GM23338 (cell line): ENCODE measurements at regions not wholly inside any gene's neighbourhood (a gene's known extent, or its start where the extent isn't known, plus 50 kb on each side); places are given as distances from the start of the nearest gene placed in this dataset.
"Not testable (repeated sequence)": the region's sequence is repeated elsewhere in the genome, so short reads cannot be mapped to it uniquely, and the experiment has no call there.

Experiments
- ATAC-seq: fragments of 200-7000 bp; cut with Tn5 transposase; 3 replicates; pipeline ENCODE4 v1.9.1; 2020
- DNase-seq: peaks from one replicate; pipeline ENCODE4 v3.0.0-alpha.2; 2015; ENCODE audit warnings: low spot score
- H2AFZ ChIP-seq: fragments of 200-600 bp; sonication (generic); 2 replicates; pipeline ENCODE4 v1.8.0; 2016; ENCODE audit warnings: antibody characterized with exemption, mild to moderate bottlenecking, moderate library complexity
- H3F3A ChIP-seq: fragments of 200-600 bp; sonication (generic); replicated peaks from 2 replicates; pipeline ENCODE4 v1.8.0; 2017; ENCODE audit warnings: antibody characterized with exemption, mixed run types, low read depth
- H3K27ac ChIP-seq: fragments of 200-600 bp; sonication (generic); 2 replicates; pipeline ENCODE4 v1.6.1; 2016; ENCODE audit warnings: low read depth
- H3K27me3 ChIP-seq: fragments of 200-600 bp; sonication (generic); 2 replicates; pipeline ENCODE4 v1.8.0; 2016; ENCODE audit warnings: mild to moderate bottlenecking, mixed run types, moderate library complexity; ENCODE audit not compliant: insufficient read depth
- H3K36me3 ChIP-seq: fragments of 200-600 bp; sonication (generic); 2 replicates; pipeline ENCODE4 v1.8.0; 2016; ENCODE audit warnings: mild to moderate bottlenecking; ENCODE audit not compliant: insufficient read depth
- H3K4me1 ChIP-seq: fragments of 200-600 bp; sonication (generic); 2 replicates; pipeline ENCODE4 v1.8.0; 2016; ENCODE audit warnings: mild to moderate bottlenecking, moderate library complexity; ENCODE audit not compliant: insufficient read depth
- H3K4me2 ChIP-seq: fragments of 200-600 bp; sonication (generic); 2 replicates; pipeline ENCODE4 v1.7.1; 2017; ENCODE audit warnings: mixed run types
- H3K4me3 ChIP-seq: fragments of 200-600 bp; sonication (generic); 2 replicates; pipeline ENCODE4 v1.6.1; 2016; ENCODE audit warnings: mixed run types
- H3K79me2 ChIP-seq: fragments of 200-600 bp; sonication (generic); replicated peaks from 2 replicates; pipeline ENCODE4 v1.8.0; 2017; ENCODE audit warnings: mild to moderate bottlenecking; ENCODE audit not compliant: insufficient read depth
- H3K9me2 ChIP-seq: fragments of 200-600 bp; sonication (generic); 2 replicates; pipeline ENCODE4 v1.8.0; 2017; ENCODE audit not compliant: insufficient read depth
- H4K20me1 ChIP-seq: fragments of 200-600 bp; sonication (generic); replicated peaks from 2 replicates; pipeline ENCODE4 v1.8.0; 2017; ENCODE audit warnings: mild to moderate bottlenecking; ENCODE audit not compliant: insufficient read depth
- H3K27ac Mint-ChIP-seq: 2 replicates; pipeline ENCODE4 v1.8.0; 2020; ENCODE audit warnings: inconsistent platforms, mild to moderate bottlenecking, moderate library complexity, mixed read lengths
- H3K27me3 Mint-ChIP-seq: 3 replicates; pipeline ENCODE4 v1.8.0; 2022; ENCODE audit warnings: low read depth, mild to moderate bottlenecking, moderate library complexity, mixed read lengths, inconsistent platforms; ENCODE audit not compliant: insufficient read depth, poor library complexity
- H3K36me3 Mint-ChIP-seq: 3 replicates; pipeline ENCODE4 v1.8.0; 2021; ENCODE audit warnings: low read depth, mild to moderate bottlenecking, inconsistent platforms, moderate library complexity, mixed read lengths
- H3K4me1 Mint-ChIP-seq: 3 replicates; pipeline ENCODE4 v1.8.0; 2020; ENCODE audit warnings: mild to moderate bottlenecking, inconsistent platforms, mixed read lengths
- H3K4me3 Mint-ChIP-seq: 3 replicates; pipeline ENCODE4 v1.8.0; 2021; ENCODE audit warnings: moderate library complexity, mild to moderate bottlenecking, inconsistent platforms, mixed read lengths
- H3K9me3 Mint-ChIP-seq: 3 replicates; pipeline ENCODE4 v1.8.0; 2020; ENCODE audit warnings: moderate library complexity, mild to moderate bottlenecking, inconsistent platforms, mixed read lengths
- TF ChIP-seq, protein P1 (sequence below), 2 experiments: fragments of 200-600 bp in 1 of 2; sonication (generic) in 1 of 2; conservative IDR thresholded peaks; 2 replicates each; pipeline versions ENCODE4 v1.5.1 to v1.6.1; 2016 to 2017; ENCODE audit warnings: antibody characterized with exemption in 2 of 2, low read depth in 2 of 2, mild to moderate bottlenecking in 2 of 2, moderate library complexity in 1 of 2
- TF ChIP-seq, protein P2 (sequence below): fragments of 250-450 bp; sonication (Bioruptor Pico); IDR thresholded peaks from 2 replicates; pipeline ENCODE4 v1.5.0; 2020; ENCODE audit warnings: mild to moderate bottlenecking, moderate library complexity

DNA sequence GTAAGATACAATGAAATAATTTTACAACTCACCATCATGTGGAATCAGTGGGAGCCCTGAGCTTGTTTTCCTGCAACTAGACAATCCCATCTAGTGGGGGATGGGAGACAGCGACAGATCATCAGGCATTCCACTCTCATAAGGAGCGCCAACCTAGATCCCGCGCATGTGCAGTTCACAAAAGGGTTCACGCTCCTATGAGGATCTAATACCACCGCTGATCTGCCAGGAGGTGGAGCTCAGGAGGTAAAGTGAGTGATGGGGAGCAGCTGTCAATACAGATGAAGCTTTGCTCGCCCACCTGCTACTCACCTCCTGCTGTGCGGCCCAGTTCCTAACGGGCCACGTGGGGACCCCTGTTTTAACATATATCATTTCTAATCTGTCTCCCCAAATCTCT is 165.7 kb upstream of the MXRA5 start:
- not testable (repeated sequence) for H3K36me3 ChIP-seq, H3F3A ChIP-seq, H3K9me2 ChIP-seq, H3K4me3 ChIP-seq, H3K4me1 ChIP-seq, H3K4me2 ChIP-seq, H3K27me3 ChIP-seq, H3K4me1 Mint-ChIP-seq, H3K27me3 Mint-ChIP-seq, H3K4me3 Mint-ChIP-seq, H3K36me3 Mint-ChIP-seq, H3K9me3 Mint-ChIP-seq, H3K27ac Mint-ChIP-seq, H3K27ac ChIP-seq, H4K20me1 ChIP-seq, H3K79me2 ChIP-seq, H2AFZ ChIP-seq
- peak; percentile 73 for ATAC-seq
- TF ChIP-seq, protein P1, sequence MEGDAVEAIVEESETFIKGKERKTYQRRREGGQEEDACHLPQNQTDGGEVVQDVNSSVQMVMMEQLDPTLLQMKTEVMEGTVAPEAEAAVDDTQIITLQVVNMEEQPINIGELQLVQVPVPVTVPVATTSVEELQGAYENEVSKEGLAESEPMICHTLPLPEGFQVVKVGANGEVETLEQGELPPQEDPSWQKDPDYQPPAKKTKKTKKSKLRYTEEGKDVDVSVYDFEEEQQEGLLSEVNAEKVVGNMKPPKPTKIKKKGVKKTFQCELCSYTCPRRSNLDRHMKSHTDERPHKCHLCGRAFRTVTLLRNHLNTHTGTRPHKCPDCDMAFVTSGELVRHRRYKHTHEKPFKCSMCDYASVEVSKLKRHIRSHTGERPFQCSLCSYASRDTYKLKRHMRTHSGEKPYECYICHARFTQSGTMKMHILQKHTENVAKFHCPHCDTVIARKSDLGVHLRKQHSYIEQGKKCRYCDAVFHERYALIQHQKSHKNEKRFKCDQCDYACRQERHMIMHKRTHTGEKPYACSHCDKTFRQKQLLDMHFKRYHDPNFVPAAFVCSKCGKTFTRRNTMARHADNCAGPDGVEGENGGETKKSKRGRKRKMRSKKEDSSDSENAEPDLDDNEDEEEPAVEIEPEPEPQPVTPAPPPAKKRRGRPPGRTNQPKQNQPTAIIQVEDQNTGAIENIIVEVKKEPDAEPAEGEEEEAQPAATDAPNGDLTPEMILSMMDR (conservative IDR thresholded peaks at IDR 0.05; ENCODE audit: low read depth in 2 of 2), result peak; percentile 25 to 48; a peak in 2 of 4 replicates
- peak; percentile 15 for DNase-seq

DNA sequence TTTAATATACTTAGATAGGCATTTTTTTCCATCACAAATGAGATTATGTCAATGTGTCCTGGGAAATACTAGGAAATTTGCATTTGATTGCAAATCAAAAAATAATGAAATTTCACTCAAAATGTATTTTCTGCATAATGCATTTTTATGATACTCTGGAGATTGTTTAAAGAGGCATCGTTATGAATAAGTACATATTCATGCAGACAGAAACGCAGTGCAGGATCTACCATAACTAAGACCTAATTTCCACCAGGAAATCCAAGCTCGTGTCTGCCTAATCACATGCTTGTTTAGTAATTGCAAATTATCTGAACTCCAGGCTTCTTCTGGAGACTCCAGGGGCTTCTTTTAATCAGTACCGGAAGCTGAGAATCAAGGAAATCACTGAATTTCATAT is 163.5 kb upstream of the MXRA5 start:
- ATAC-seq (no peak), DNase-seq (no peak)
- H3K36me3 Mint-ChIP-seq, result no peaks in the 10 kb centered on the region
- no peaks in the 10 kb centered on the region for H3K9me2 ChIP-seq
- H3K4me1 ChIP-seq, result no peaks in the 10 kb centered on the region
- no peaks in the 10 kb centered on the region for H3F3A ChIP-seq
- H2AFZ ChIP-seq, result no peak overlapping the region
- H3K27me3 ChIP-seq, result no peaks in the 10 kb centered on the region
- H3K79me2 ChIP-seq, result no peaks in the 10 kb centered on the region
- TF ChIP-seq, protein P2, sequence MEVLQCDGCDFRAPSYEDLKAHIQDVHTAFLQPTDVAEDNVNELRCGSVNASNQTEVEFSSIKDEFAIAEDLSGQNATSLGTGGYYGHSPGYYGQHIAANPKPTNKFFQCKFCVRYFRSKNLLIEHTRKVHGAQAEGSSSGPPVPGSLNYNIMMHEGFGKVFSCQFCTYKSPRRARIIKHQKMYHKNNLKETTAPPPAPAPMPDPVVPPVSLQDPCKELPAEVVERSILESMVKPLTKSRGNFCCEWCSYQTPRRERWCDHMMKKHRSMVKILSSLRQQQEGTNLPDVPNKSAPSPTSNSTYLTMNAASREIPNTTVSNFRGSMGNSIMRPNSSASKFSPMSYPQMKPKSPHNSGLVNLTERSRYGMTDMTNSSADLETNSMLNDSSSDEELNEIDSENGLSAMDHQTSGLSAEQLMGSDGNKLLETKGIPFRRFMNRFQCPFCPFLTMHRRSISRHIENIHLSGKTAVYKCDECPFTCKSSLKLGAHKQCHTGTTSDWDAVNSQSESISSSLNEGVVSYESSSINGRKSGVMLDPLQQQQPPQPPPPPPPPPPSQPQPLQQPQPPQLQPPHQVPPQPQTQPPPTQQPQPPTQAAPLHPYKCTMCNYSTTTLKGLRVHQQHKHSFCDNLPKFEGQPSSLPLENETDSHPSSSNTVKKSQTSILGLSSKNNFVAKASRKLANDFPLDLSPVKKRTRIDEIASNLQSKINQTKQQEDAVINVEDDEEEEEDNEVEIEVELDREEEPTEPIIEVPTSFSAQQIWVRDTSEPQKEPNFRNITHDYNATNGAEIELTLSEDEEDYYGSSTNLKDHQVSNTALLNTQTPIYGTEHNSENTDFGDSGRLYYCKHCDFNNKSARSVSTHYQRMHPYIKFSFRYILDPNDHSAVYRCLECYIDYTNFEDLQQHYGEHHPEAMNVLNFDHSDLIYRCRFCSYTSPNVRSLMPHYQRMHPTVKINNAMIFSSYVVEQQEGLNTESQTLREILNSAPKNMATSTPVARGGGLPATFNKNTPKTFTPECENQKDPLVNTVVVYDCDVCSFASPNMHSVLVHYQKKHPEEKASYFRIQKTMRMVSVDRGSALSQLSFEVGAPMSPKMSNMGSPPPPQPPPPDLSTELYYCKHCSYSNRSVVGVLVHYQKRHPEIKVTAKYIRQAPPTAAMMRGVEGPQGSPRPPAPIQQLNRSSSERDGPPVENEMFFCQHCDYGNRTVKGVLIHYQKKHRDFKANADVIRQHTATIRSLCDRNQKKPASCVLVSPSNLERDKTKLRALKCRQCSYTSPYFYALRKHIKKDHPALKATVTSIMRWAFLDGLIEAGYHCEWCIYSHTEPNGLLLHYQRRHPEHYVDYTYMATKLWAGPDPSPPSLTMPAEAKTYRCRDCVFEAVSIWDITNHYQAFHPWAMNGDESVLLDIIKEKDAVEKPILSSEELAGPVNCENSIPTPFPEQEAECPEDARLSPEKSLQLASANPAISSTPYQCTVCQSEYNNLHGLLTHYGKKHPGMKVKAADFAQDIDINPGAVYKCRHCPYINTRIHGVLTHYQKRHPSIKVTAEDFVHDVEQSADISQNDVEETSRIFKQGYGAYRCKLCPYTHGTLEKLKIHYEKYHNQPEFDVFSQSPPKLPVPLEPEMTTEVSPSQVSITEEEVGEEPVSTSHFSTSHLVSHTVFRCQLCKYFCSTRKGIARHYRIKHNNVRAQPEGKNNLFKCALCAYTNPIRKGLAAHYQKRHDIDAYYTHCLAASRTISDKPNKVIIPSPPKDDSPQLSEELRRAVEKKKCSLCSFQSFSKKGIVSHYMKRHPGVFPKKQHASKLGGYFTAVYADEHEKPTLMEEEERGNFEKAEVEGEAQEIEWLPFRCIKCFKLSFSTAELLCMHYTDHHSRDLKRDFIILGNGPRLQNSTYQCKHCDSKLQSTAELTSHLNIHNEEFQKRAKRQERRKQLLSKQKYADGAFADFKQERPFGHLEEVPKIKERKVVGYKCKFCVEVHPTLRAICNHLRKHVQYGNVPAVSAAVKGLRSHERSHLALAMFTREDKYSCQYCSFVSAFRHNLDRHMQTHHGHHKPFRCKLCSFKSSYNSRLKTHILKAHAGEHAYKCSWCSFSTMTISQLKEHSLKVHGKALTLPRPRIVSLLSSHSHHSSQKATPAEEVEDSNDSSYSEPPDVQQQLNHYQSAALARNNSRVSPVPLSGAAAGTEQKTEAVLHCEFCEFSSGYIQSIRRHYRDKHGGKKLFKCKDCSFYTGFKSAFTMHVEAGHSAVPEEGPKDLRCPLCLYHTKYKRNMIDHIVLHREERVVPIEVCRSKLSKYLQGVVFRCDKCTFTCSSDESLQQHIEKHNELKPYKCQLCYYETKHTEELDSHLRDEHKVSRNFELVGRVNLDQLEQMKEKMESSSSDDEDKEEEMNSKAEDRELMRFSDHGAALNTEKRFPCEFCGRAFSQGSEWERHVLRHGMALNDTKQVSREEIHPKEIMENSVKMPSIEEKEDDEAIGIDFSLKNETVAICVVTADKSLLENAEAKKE (CRISPR knock-in tag), result no peak
- H3K27ac Mint-ChIP-seq, result no peak overlapping the region
- no peak overlapping the region for H3K4me2 ChIP-seq
- H3K9me3 Mint-ChIP-seq, result no peaks in the 10 kb centered on the region; the same call in 2 of the 3 replicates
- no peaks in the 10 kb centered on the region for H4K20me1 ChIP-seq
- H3K27me3 Mint-ChIP-seq, result no peaks in the 10 kb centered on the region
- no peak overlapping the region for H3K27ac ChIP-seq
- no peak overlapping the region for H3K4me3 Mint-ChIP-seq
- no peaks in the 10 kb centered on the region for H3K4me1 Mint-ChIP-seq
- no peaks in the 10 kb centered on the region for H3K36me3 ChIP-seq
- H3K4me3 ChIP-seq, result no peak overlapping the region
